CD4-positive, alpha-beta T cell treated with Interleukin-4 for 4 hours (primary cell): ENCODE measurements at regions not wholly inside any gene's neighbourhood (a gene's known extent, or its start where the extent isn't known, plus 50 kb on each side); places are given as distances from the start of the nearest gene placed in this dataset.

ENCODE experiments used
- DNase-seq: peaks from one replicate; pipeline ENCODE4 v3.0.0-alpha.2; 2020

DNA sequence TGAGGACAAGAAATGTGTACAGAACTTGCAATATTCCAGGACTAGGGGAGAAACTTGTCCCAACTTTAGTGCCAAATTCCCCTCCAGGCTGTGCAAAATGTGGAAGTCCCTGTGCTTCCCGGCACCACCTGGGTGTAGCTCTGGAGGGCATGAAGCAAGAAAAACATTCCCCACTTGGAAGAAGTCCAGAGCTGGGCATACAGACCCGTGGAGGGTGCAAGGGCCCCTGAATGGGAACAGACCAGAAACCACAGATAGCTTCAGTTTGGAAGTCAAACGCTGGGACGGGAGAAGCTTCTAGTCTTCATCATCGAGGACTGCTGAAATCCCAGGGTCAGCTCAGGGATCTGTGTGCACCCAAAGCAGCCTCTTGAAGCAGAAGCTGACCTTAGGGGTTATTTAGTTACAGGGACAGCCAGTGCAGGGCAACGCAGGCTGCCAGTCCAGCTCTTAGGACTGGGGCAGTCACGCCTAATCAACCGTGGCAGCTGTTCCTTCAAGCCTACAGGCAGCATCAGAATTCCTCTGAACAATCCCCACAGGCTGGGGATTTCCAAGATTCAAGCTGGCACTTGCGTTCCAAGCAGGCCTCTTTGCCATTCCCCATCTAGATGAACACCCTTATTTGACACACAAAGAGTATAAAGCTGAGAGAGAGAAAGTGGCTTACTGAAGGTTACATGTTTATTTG is 269.4 kb downstream of the LOXHD1 start:
- no peak for DNase-seq

DNA sequence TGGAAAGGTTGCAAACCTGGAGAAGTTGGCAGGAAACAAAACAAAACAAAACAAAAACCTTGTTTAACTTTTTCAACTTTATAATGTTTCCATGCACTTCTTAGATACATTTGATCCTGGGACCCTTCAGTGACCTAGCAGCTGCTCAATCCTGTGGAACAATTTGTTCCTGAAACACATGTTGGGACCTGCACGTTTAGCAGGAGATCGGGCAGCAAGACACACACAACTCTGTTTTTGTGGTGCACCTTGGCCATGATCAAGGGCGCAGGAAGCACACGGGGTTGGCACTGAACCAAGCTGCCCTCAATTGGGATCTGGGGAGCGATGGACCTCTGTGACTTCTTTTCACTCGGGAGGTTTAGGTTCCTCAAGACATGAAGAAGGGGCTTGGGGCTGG is 268.7 kb downstream of the LOXHD1 start:
- no peak for DNase-seq

DNA sequence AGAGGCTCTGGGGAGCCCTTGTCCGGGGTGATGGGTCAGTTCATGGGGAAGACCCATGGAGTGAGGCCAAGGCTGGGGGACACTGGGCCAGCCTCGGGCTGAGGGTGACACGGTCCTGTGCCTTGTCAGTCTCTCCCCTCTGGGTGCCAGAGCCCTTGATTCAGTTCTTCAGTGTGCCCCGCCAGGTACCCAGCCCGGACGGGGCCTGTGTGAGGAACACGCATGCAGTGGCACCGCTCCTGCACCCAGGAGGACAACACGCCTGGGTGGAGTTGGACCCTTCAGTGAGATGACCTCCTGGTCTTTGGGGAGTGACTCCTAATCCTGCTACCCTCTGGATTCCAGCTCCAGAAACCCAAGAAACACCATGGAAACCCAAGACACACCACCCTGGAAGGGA is 264.4 kb downstream of the LOXHD1 start:
- no peak for DNase-seq

DNA sequence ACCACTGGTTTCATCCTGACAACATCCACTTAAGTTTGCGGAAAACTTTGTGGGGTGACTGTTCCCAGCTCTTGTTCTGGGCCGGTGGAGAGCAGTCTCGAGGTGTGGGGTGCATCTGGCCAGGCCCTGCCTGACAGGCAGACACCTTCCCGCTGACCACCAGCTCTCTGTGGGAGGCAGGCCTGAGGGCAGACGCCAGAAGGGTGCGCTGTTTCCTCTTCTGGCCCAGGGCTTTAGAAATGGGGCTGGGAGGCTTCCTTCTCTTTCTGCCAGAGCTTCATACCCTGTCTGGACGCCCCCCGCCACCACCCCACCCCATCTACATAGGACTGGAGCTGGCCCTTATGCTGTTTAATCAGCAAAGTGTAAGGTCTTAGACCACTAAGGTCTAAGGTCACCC is 263.8 kb downstream of the LOXHD1 start:
- DNase-seq = no peak

DNA sequence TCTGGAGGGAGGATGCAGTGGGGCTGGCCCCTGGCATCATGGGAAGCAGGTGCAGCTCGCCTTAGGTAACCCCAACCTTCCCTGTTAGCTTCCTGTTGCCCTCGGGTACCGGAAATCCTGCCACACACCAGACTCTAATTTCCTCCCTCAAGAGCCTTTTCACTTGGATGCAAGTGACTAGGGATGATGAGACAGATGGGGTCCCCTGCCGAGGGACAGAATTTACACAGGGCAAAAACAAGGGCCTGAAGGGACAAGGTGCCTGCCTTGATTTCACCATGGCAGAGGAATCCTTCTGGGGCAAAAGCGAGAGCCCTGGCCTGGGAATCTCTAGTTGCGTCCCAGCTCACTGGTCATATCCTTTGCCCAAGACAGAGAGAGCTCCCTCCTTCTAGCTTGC is 263.1 kb downstream of the LOXHD1 start:
- no peak for DNase-seq

DNA sequence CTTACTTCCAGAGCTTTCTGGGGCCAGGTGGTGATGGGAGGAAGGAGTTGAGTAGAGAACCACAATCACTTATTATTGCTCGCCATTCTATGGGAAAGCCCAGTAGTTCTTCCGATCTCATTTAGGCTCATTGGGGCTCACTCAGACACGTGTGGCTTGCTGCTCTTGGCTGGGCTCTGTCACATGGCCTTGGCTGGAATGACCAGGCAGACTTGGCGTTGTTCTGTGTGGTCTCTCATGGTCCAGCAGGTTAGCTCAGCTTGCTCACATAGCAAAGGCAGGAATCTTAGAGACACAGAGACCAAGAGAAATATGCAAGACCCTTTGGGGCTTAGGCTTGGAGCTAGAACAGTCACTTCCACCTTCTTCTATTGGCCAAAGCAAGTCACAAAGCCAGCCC is 261.2 kb downstream of the LOXHD1 start:
- no peak for DNase-seq

DNA sequence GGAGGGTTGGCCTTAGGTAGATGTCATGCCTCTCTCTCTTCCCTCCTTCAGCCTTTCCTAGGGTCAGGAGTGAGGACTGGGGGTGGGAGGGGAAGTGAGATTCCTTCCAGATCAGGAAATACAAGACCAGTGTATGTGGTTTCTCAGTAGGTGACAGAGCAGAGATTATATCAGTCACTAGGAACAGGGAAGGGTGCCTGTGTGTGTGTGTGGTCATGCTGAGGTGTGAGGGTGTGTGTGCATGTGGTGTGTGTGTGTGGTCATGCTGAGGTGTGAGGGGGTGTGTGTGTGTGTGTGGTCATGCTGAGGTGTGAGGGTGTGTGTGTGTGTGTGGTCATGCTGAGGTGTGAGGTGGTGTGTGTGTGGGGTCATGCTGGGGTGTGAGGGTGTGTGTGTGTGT is 259.8 kb downstream of the LOXHD1 start:
- no peak for DNase-seq

DNA sequence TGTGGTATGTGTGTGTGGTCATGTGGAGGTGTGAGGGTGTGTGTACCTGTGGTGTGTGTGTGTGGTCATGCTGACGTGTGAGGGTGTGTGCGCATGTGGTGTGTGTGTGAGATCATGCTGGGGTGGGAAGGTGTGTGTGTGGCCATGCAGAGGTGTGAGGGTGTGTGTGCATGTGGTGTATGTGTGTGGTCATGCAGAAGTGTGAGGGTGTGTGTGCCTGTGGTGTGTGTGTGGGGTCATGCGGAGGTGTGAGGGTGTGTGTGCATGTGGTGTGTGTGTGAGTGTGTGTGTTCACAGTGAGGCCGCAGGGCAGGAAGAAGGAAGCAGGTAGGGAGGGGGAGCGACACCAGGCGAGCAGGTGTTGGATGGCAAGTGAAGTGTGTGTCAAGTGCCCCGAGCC is 259.0 kb downstream of the LOXHD1 start:
- DNase-seq = no peak

DNA sequence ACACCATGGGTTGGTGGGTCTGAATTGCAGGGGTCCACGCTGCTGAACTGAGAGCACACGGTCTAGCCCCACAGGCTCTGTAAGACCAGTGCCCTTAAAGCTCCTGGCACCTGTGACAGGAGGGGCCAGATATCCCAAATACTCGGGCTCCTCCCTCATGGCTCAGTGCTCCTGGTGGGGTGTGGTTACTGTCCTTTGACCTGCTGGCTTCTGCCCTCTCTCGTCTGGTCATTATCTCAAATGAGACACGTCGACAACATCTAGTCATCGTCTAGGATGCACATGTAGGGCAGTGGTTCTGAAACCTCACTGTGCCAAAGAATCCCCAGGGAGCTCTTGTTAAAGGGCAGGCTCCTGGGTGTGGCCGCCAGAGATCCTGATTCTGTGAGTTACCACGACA is 258.4 kb downstream of the LOXHD1 start:
- no peak for DNase-seq

DNA sequence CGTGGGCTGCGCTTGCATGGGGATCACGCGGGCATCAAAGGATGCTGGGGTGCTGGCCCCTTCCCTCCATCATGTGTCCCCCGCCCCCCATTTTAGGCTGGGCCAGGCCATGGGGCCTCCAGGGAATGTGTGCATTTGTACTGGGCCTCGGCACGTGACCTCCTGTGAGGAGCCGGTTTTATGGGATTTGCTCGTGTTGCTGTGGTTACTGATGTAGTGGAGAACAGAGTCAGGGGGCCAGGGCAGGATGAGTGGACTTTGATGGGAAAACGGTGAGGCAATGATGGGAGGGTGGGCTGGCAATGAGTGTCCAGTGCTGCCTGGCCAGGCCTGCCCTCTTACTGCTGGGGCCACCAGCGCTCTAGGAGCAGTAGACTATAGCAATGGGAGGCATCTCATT is 257.7 kb downstream of the LOXHD1 start:
- DNase-seq = no peak

DNA sequence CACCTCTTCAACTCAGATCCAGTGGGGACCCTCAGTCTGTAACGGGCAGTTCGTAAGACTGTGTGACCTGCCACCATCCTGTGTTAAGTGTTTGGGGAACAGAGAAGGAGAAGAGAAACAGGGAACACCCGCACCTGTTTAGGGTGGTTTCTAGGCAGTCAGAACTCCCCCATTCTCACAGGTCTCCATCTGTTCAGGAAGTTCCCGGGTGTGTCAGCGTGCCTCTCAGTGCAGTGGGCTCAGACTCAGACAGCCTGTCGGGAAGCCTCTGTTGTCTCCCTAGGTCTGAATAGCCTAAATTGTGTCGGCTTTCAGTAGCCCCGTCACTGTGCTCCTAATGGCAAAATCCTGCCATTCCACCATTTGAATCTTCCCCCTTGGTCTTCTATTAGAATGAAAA is 256.6 kb downstream of the LOXHD1 start:
- no peak for DNase-seq

DNA sequence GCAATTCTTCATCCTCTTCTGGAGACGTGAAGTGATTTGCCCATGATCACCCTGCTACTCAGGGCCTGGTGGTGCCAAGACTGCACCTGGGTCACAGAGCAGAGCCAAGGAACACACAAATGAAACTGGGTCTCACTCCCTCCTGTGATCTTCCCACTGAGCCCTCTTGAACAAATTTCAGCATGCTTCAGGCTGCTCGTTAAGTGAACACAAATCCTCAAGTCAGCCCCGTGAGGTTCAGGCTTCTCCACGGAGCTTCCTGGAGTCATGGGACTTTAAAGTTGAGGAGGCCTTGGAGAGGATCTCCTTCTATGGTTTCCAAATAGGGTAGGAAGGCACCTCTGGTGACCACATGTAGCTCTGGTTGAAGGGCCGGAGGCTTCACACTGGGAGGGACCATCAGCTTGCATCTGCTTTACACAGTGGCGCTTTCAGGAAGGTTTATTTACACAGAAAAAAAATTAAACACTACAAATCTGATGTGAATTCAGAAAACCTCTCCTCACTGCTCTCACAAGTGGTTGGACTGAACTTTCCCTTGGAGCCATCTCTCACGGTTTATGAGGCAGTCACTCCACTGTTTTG is 255.4 kb downstream of the LOXHD1 start:
- DNase-seq = no peak

DNA sequence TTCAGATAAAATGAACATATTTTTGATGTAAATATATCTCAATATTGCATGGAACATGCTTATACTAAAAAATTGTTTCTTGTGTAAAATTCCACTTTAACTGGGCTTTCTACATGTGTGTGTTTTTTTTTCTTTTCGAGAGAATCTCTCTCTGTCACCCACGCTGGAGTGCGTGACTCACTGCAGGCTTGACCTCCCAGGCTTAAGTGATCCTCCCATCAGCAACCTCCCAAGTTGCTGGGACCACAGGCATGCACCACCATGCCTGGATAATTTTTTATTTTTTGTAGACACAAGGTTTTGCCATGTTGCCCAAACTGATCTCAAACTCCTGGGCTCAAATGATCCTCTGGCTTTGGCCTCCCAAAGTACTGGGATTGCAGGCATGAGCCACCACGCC is 254.6 kb downstream of the LOXHD1 start:
- no peak for DNase-seq

DNA sequence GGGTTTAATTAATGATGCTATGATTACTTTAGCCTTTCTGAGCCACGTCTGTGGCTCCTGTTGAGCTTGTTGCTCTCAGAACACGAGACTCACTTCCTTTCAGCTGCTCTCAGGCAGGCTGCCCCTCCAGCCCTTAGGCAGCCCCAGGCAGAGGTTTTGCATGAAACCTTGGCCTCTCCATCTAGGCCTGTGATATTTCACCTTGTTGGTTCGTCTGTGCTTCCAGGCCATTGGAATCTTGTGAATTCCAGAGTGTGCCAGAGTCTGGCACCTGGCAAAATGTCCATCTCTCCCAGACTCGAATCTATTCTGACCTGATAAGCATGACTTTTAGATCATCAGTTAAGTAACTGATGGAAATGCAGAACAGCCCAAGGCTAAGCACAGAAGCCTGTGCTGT is 254.1 kb downstream of the LOXHD1 start:
- no peak for DNase-seq

DNA sequence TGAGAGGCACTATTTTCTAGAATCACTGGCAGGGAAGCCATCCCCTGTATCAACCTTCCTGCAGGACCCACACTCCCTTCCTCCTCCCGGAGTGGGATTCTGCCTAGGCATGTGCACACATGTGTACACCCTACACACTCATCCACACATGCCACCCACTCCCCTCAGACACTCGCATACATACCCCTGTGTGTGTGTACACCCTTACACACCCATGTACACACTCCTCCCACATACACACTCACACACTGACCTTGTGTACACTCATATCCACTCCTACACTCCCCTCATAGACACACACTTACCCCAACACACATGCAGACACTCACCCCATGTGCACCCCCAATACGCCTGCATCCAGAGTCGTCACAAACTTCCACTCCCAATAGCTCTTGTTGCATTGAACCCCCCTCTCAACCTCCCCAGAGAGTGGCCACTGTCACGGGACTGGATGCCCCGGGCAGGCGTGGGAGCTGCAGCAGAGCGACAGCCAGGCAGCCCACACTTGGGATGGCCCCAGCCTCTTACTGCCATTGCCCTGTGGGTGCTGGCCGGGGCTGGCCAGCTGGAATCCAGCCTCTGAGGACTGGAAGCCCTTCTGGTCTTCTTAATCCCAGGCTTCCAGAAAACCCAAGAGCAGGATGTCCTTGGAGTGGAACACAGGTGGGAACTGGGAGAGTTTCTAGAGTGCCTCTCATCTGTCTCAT is 251.0 kb downstream of the LOXHD1 start:
- no peak for DNase-seq

DNA sequence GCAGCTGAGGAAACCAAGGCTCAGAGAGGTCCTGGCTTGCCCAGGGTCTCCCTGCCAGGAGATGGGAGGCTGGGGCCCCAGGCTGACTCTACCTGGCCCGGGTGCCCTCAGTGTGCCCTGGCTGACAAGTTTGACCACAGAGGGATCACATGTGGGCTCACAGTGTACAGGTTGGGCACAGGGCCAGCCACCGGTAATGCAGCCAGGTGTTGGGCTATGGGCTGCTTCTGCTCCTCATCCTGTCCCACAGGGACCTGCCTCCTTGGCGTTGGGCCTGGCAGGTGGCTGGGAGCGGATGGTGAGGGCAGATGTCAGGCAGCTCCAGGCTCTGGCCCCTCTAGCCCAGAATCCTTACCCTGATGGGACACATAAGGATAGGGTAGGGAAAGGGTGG is 250.5 kb downstream of the LOXHD1 start:
- DNase-seq = no peak

DNA sequence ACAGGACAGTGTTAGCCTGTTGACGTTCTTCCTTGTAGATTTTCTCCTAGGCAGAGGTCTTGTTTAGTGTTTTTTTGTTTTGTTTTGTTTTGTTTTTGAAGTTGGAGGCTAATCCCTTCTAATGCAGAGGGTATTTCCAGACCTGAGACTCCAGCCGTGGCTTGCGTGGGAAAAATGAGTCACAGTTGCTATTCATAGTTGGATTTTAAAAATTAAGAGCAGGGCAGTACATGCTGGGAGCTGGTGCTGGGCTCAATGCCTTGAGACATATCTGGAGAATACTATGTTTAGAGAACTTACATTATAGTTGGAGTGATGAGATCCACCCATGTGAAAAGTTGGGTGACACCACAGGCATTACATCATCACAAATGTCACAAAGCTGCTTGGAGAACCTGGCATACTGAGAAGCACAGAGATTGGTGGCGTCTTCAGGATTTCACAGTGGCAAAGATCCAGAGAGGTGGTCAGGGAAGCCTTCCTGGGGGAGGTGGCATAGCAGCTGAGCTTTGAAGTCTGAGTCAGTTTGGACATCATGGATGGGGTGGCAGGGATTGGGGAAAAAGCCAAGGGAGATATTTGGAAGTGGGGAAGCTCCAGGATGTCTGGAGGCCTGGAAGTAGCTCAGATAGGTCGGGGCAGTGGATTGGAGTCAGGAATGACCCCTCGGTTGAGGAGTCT is 249.4 kb downstream of the LOXHD1 start:
- no peak for DNase-seq

DNA sequence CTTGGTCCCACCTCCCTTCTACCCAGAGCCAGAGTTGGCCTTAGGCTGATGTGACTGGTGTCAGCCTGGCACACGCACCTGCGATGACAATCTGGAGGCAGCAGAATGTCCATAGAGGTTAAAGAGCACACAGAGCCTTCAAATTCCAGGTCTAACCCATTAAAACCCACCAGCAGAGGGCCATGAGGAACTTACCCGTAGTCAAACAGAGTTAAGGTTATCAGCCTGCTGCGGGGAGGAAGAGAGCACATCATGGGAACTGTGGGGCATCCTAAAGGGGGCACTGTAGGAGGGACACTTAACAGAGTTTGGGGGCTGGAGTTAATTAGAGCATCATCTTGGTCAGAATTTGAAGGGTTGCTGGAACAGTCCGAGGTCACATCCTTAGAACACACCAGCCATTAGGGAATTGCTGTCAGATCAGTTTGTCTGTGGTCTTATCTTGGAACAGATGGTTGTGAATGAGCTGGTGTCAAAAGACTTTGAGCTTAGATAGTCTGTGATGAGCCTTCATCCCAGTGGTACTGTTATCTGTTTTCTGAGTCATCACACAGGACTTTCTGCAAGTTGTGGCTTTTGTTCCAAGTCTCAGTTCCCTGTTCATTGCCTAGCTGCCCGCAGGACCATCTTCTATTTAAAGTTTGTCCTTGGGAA is 248.6 kb downstream of the LOXHD1 start:
- no peak for DNase-seq

DNA sequence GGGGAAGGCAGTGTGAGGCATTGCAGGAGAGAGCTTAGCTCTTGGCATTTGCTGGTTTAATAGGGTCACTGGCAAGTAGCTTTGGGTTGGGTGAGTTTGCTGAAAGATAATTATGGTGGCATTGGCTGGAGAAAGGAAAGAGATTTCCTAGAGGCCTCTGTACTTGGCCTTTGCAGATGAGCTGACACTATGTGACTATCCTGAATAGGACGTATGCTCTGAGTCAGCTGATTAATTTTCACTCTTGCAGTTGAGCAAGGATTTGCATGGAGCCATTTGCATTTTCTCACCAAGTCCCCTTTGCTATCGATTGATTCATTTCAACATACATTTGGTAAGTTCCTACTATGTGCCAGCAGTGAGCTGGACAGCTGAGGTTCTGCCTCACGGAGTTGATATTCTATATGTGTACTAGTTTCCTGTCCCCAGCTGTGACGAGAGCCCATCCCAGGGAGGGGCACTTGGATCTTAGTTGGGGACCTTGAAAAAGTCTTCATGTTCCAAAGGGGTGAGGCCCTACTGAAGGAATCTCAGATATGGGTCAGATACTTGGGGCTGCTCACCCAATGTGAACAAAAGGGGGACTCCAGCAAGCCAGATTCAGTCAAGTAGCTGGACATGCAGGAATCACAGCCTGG is 245.7 kb downstream of the LOXHD1 start:
- DNase-seq = no peak

DNA sequence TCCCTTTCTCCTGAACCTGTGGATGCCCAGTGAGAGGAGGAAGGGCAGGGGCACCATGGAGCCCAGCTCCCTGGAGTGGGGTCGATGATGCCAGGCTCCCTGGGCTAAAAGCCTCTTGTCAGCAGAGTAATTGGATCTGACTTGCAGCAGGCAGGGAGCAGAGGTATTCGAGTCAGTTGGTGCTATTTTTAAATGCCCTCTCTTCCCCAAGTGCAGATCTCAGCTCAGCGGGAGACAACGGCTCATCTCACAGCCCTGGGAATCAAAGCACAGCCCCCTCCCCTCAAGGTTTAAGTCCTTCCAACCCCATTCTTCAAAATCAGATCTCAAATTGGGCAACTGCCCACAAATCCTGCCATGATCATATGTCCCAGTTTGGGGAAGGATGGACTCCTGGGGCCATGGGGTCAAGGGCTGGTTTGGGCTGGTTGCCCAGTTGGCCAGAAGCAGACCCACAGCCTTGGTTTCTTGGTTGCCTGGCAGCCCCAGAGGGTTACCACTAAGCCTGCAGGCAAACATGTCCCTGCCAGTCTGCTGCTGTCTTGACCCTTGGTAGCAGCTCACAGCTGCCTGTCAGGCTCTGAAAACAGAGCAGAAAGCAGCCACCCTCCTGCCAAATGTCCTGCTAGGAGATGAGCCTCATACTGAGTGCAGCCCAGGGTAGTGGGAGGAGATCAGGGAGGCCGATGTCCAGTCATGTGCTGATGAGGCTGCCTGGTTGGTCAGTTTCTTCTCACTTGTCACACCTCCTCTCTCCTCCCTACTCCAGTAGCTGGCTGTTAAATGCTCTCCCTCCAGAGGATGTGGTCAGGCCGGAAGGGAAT is 244.9 kb downstream of the LOXHD1 start:
- DNase-seq = no peak

DNA sequence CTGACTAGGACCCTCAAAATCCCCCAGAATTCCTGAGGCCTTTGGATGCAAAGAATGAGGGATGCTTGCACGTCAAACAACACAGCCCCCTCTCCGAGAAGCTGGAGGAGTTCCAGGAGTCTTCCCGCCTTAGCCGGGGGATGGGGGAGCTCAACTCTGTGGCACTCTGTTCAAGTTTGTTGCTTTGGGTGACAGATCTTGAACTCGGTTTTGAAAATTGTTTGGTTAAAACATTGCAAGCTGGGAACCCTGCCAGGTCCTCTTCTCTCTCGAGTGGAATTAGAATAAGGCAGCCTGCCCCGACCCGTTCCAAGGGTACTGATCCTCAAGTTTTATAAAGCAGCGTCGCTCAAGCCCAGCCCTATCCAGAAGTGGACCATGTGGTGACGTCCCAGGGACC is 244.1 kb downstream of the LOXHD1 start:
- no peak for DNase-seq

DNA sequence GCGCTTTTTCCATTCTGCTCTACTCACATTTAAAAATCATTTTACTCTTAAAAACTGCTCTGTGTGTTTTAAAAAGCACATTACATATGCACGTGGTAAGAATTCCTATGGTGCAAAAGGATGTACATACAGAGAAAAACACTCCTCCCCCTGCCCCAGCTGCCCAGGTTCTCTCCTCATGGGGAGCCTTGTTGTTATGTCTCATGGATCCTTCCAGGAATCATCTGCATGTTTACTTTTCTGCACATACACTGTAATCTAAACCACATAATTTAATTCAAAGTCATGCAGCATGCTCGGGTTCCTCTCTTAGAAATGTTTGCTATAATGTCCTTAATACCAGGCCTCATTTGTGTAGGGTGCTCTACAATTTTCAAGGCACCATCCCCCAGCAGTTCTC is 243.3 kb downstream of the LOXHD1 start:
- DNase-seq = no peak
